Retina (tissue), 1 donor: ENCODE measurements at regions not wholly inside any gene's neighbourhood (a gene's known extent, or its start where the extent isn't known, plus 50 kb on each side); places are given as distances from the start of the nearest gene placed in this dataset.
"Not testable (repeated sequence)": the region's sequence is repeated elsewhere in the genome, so short reads cannot be mapped to it uniquely, and the experiment has no call there.

Experiments used
- DNase-seq: peaks from one replicate; pipeline ENCODE4 v3.0.0-alpha.2; 2016

DNA sequence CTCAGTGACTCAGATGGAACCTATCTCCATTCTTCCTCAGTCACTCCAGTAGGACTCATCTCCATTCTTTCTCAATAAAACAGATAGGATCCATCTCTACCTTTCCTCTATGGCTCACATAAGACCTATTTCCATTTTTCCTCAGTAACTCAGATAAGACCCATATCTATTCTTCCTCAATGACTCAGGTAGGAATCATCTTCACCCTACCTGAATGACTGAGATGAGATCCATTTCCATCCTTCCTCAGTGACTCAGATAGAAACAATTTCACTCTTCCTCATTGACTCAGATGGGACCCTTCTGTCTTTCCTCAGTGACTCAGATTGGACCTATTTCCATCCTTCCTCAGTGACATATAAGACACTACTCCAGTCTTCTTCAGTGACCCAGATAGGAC, 165.1 kb downstream of the FBXO4 start:
- DNase-seq: no peak

DNA sequence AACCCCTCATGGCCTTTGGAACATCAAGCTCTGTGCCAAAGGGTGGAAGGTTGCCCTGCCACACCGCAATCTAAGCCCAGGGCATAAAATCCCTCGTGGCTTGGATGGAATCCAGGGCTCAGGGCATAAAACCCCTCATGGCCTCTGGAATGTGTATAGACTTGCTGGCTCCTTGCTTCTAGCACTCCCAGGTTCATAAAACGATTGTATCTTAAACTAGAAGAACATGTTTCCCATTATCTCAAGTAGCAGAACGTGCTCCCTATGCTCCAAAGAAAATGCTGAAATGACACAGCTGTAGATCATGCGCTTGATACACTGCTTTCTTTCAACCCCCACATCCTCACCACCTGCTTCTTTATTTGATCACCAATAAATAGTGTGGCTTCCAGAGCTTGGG, 174.8 kb downstream of the FBXO4 start:
- not testable (repeated sequence) for DNase-seq

- DNase-seq: no peak
These were observed 183.4 kb downstream of the FBXO4 start for GRCh38 chr5:42108468-42108867.

DNA sequence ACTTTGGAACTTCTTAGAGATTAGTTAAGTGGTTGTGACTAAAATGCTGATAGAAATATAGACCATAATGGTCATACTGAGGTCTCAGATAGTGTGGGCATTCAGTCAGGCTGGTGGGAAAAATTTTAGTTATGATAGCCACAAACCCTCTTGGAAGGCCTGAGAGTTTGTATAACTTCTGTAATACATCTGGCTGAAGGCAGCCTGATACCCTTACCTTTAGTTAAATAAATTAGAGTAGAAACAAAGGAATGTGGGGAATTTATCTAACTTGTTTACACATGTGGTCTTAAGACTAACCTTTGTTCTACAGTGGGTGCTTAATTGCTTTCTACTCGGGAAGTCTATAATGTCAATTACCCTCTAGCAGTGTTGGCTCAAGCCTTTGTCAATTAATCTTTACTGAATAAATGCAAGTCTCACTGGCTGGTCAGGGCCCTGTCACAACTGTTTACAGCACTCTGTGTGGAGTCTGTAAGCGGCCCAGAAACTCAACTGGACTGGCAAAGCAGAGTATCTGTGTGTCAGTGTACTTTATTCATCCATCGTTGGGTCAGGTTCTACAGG, 184.0 kb downstream of the FBXO4 start:
- no peak for DNase-seq

- DNase-seq: not testable (repeated sequence)
These were observed 190.6 kb downstream of the FBXO4 start for GRCh38 chr5:42115721-42116120.

GRCh38 chr5:42120070-42120469, 195.0 kb downstream of the FBXO4 start:
- DNase-seq: no peak

DNA sequence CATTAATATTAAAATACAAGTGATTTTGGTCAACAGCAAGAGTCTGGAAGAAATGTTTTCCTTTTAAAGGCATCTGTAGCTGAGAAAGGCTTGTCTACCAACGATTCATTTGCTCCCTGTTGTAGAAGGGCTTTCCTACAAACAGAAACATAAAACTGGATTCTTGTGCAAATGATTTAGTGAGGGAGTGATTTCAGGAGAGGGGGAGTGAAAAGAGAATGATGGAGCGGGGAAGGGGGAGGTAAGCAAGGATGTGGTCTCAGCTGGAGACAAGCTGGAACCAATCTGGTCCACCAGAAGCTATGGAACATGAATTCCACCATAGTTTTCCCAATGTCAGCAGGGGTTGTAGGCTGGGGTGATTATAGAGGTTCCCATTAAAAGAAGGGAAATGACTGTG, 196.3 kb downstream of the FBXO4 start:
- no peak for DNase-seq

DNA sequence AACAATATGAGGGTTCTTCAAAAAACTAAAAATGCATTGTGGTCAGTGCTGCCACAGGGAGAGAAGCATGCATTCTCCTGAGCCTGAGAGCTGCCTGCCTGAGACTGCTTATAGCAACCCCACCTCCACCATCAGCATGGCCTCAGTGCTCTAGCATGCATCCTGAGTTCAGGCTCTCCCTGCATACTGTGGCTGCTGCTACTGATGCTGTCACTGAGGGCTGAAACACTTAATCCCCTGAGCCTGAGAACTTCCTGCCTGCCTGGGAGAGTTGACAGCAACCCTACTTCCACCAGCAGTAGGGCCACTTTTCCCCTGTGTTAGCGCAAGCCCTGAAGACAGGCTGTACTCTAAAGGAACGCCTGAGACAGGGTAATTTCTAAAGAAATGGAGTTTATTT, 206.0 kb downstream of the FBXO4 start:
- DNase-seq: no peak

DNA sequence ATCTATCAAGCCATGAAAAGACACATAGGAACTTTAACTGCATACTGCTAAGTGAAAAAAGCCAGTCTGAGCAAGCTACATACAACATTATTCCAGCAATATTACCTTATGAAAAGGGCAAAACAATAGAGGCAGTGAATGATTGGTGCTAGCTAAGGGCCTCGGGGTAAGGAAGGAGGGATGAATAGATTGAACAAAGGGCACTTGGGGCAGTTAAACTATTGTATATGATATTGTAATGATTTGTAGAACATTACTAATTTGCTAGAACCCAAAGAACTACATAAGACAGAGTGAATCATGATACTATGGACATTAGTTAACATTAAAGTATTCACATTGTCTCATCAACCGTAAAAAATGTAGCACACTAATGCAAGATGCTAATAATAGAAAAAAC, 218.3 kb downstream of the FBXO4 start:
- DNase-seq: no peak

DNA sequence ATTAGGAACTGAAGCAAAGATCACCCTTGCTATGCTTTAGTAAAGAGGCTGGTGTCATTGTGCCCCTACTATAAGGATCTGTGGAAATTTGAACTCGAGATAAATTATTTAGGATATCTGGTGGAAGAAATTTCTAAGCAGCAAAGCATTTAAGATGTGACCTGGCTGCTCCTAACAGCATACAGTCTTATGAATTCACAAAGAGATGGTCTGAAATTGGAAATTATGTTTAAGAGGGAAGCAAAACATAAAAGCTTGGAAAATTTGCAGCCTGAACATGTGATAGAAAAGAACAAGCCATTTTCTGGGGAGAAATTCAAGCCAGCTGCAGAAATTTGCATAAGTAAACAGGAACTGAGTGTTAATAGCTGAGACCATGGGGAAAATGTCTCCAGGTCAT, 223.7 kb downstream of the FBXO4 start:
- no peak for DNase-seq

- DNase-seq: no peak
These were observed 232.1 kb downstream of the FBXO4 start for GRCh38 chr5:42157215-42157614.

DNA sequence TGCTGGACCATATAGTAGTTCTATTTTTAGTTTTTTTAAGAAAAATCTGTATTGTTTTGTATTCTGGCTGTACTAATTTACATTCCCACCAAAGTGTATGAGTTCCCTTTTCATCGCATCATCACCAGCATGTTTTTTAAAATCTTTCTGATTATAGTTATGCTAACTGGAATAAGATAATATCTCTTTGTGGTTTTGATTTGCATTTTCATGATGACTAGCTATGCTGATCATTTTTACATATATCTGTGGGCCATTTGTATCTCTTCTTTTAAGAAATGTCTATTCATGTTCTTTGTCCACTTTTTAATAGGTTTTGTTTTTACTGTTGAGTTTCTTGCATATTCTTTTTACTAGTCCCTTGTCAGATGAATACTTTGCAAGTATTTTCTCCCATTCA, 238.0 kb downstream of the FBXO4 start:
- DNase-seq: no peak

DNA sequence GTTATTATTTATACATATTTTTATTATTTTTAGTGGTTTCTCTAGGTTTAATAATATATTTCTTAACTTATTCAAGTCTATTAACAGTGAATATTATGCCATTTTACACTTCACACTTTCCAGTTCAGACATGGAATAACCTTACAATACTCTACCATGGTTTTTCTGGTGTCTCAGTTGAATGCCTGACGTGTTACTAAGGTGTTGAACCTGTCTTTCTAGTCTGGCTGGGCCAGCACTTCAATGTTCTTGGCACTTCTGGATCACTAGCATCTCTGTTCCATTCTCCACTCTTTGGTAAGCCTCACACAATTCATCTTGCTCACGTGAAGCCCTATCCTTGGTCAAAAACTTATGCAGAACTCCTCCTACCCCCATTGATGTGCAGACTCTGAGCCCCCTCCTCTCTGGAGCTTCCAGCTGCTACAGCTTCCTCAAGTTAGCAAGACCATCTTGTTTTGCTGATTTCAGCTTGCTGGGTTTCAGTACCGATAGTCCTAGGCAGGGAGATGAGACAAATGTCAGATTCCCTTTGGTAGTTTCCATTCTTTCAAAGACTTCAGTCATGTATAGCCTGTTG, 243.1 kb downstream of the FBXO4 start:
- no peak for DNase-seq

DNA sequence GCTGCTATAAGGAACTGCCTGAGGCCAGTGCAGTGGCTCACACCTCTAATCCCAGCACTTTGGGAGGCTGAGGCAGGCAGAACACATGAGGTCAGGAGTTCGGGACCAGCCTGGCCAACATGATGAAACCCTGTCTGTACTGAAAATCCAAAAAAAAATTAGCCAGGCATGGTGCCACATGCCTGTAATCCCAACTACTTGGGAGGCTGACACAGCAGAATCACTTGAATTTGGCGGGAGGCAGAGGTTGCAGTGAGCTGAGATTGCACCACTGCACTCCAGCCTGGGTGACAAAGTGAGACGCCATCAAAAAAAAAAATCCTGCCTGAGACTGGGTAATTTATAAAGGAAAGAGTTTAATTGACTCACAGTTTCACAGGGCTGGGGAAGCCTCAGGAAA, 247.1 kb upstream of the GHR start:
- DNase-seq: not testable (repeated sequence)

- not testable (repeated sequence) for DNase-seq
These were observed 243.4 kb upstream of the GHR start for GRCh38 chr5:42179843-42180242.

- DNase-seq: no peak
These were observed 206.3 kb upstream of the GHR start for GRCh38 chr5:42216904-42217303.

- no peak for DNase-seq
These were observed 205.4 kb upstream of the GHR start for GRCh38 chr5:42217791-42218190.

DNA sequence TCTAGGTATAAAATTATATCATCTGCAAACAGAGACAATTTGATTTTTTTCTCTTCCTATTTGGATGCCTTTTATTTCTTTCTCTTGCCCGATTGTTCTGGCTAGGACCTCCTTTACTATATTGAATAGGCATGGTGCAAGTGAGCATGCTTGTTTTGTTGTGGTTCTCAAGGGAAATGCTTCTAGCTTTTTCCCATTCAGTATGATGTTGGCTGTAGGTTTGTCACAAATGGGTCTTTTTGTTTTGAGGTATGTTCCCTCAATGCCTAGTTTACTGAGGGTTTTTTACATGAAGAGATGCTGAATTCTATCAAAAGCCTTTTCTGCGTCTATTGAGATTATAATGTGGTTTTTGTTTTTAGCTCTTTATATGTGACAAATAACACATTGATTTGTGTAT, 198.2 kb upstream of the GHR start:
- DNase-seq: no peak

GRCh38 chr5:42228279-42228678, 195.0 kb upstream of the GHR start:
- no peak for DNase-seq

- no peak for DNase-seq
These were observed 192.4 kb upstream of the GHR start for GRCh38 chr5:42230839-42231238.

- DNase-seq: no peak
These were observed 188.0 kb upstream of the GHR start for GRCh38 chr5:42235241-42235640.

GRCh38 chr5:42235837-42236236, 187.4 kb upstream of the GHR start:
- no peak for DNase-seq

GRCh38 chr5:42241636-42242035, 181.6 kb upstream of the GHR start:
- DNase-seq: no peak

GRCh38 chr5:42242210-42242609, 181.0 kb upstream of the GHR start:
- no peak for DNase-seq

DNA sequence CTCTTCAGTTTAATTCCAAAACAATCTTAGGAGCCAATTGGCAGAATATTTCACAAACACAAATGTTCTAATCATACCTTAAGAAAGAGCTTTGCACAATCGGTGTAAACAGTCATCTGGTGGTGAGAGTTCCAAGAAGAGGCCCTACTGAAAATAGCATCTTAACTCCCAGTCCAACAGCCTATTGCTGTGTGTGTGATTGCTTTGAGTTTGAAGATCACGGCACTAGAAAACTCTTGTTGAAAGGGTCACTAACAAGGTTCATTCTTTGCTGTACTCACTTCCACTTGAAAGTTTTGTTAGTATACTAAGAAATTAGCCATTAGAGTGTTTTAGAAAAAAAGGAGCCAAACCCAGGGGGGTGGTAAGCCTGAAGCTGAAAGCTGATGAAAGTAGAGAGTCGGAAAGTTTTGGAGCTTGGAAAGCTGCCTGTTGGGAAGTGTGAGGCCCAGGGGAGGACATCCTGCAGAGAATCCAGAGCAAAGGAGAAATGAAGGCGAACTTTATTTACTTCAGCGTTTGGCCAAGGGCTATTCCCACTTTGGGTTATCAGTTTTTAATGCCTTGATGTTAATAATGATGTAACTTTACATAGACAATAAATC, 180.3 kb upstream of the GHR start:
- DNase-seq: no peak
